T-cell (primary cell): ENCODE measurements at regions not wholly inside any gene's neighbourhood (a gene's known extent, or its start where the extent isn't known, plus 50 kb on each side); places are given as distances from the start of the nearest gene placed in this dataset.

ENCODE experiments used
- ATAC-seq, 4 experiments: fragments of 200-7000 bp in 3 of 4; fragments of 150-1000 bp in 1 of 4; cut with Tn5 transposase; replicated peaks in 1 of 4; 1 replicate in 3 of 4; 2 replicates in 1 of 4; pipeline ENCODE4 v1.10.0; 2021; ENCODE audit warnings: moderate library complexity in 3 of 4, mild to moderate bottlenecking in 2 of 4, moderate number of reproducible peaks in 1 of 4
- CTCF ChIA-PET, 2 donors: fragments of 300-600 bp; sonication (Branson Sonifier 250); formaldehyde crosslinking; loops; one replicate each; lab custom pipeline; 2022; ENCODE audit warnings: antibody characterized with exemption in 2 of 2; lab: Charles Lee
- POLR2A ChIA-PET, 2 donors: fragments of 300-600 bp; sonication (Branson Sonifier 250); formaldehyde crosslinking; loops; one replicate each; lab custom pipeline; 2022; ENCODE audit warnings: antibody characterized with exemption in 2 of 2; lab: Charles Lee
- DNase-seq, 35 experiments: peaks; one replicate each; pipeline versions ENCODE4 v3.0.0 to v3.0.0-alpha.2; 2013 to 2023
- H3K27ac ChIP-seq: one replicate; pipeline ENCODE4 v1.5.1; 2013; ENCODE audit warnings: low read length
- H3K27me3 ChIP-seq, 2 experiments: replicated peaks in 1 of 2; 1 replicate in 1 of 2; 2 replicates in 1 of 2; pipeline versions ENCODE4 v1.6.1 to v1.7.0; 2013; ENCODE audit warnings: low read length in 1 of 2, mixed read lengths in 1 of 2; ENCODE audit not compliant: control insufficient read depth in 2 of 2, insufficient read depth in 2 of 2; ENCODE audit errors: extremely low read depth in 1 of 2
- H3K36me3 ChIP-seq, 2 donors: 1 replicate in 1 of 2; 2 replicates in 1 of 2; pipeline versions ENCODE4 v1.6.1 to v1.7.0; 2013; ENCODE audit warnings: low read length in 1 of 2; ENCODE audit not compliant: control insufficient read depth in 2 of 2, insufficient read depth in 1 of 2; ENCODE audit errors: extremely low read depth in 1 of 2
- H3K4me1 ChIP-seq, 2 experiments: 1 replicate in 1 of 2; 2 replicates in 1 of 2; pipeline versions ENCODE4 v1.6.1 to v1.7.0; 2013; ENCODE audit warnings: low read length in 2 of 2, mixed read lengths in 1 of 2; ENCODE audit not compliant: insufficient read depth in 2 of 2, control insufficient read depth in 1 of 2; ENCODE audit errors: extremely low read depth in 1 of 2
- H3K4me3 ChIP-seq, 2 donors: 1 replicate in 1 of 2; 2 replicates in 1 of 2; pipeline versions ENCODE4 v1.5.1 to v1.7.0; 2013; ENCODE audit warnings: mild to moderate bottlenecking in 2 of 2, low read length in 1 of 2, moderate library complexity in 1 of 2; ENCODE audit not compliant: control insufficient read depth in 1 of 2; ENCODE audit errors: extremely low read depth in 1 of 2
- H3K9me3 ChIP-seq: 2 replicates; pipeline ENCODE4 v1.7.0; 2013
- H3K27ac Mint-ChIP-seq, 2 donors: one replicate each; pipeline ENCODE4 v1.8.0; 2020 to 2021; ENCODE audit warnings: mild to moderate bottlenecking in 2 of 2, mixed read lengths in 2 of 2
- H3K27me3 Mint-ChIP-seq, 2 donors: one replicate each; pipeline ENCODE4 v1.8.0; 2021 to 2022; ENCODE audit warnings: mixed read lengths in 2 of 2
- H3K36me3 Mint-ChIP-seq: one replicate; pipeline ENCODE4 v1.8.0; 2021; ENCODE audit warnings: mixed read lengths
- H3K4me1 Mint-ChIP-seq, 3 donors: one replicate each; pipeline ENCODE4 v1.8.0; 2020 to 2022; ENCODE audit warnings: mixed read lengths in 3 of 3, mild to moderate bottlenecking in 1 of 3
- H3K4me3 Mint-ChIP-seq, 3 donors: one replicate each; pipeline ENCODE4 v1.8.0; 2020 to 2022; ENCODE audit warnings: mild to moderate bottlenecking in 3 of 3, mixed read lengths in 3 of 3, moderate library complexity in 3 of 3
- H3K9me3 Mint-ChIP-seq, 3 donors: one replicate each; pipeline ENCODE4 v1.8.0; 2020 to 2022; ENCODE audit warnings: mixed read lengths in 3 of 3
- WGBS: methylation state at CpG from one replicate; pipeline ENCODE4 v1.1.5; 2013; ENCODE audit warnings: missing lambda C conversion rate; ENCODE audit not compliant: insufficient coverage; 5-methylcytosine and 5-hydroxymethylcytosine counted together

DNA sequence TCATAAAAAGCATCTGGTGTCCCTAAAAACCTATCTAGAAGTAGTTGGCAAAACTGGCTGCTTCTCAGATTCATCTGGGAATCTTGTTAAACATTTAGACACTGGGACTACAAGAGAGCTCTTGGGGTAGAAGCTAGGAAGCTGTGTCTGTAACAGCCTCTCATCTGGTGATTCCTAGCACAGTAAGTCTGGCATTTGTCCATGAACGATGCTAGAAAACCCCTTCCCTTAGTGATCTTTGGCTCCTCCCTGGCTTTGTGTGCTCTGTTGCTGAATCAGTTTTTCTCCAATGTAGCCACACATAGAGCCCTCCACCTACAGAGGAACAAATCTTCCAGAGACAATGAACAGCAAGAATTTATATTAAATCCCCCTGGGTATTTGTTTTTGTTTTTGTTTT lies 951.7 kb upstream of the LCORL start:
- H3K4me3 ChIP-seq: no peak overlapping the region
- no peak overlapping the region for H3K27ac ChIP-seq
- CTCF ChIA-PET: no interaction called here
- H3K27me3 ChIP-seq: no peaks in the 10 kb centered on the region
- H3K4me1 ChIP-seq: no peaks in the 10 kb centered on the region
- peaks cover 10 to 22% (median 20%) of the 10 kb centered on the region in 3 donors for H3K9me3 Mint-ChIP-seq
- H3K4me3 Mint-ChIP-seq: no peak overlapping the region
- POLR2A ChIA-PET: no interaction called here
- H3K27ac Mint-ChIP-seq: no peak overlapping the region
- H3K36me3 ChIP-seq: no peaks in the 10 kb centered on the region
- no CpG with 5 or more reads among the region's 1 CpG for WGBS
- no peaks in the 10 kb centered on the region for H3K27me3 Mint-ChIP-seq
- H3K9me3 ChIP-seq: no peaks in the 10 kb centered on the region
- no peaks in the 10 kb centered on the region for H3K36me3 Mint-ChIP-seq
- DNase-seq (no peak), ATAC-seq (no peak)
- H3K4me1 Mint-ChIP-seq: no peaks in the 10 kb centered on the region

DNA sequence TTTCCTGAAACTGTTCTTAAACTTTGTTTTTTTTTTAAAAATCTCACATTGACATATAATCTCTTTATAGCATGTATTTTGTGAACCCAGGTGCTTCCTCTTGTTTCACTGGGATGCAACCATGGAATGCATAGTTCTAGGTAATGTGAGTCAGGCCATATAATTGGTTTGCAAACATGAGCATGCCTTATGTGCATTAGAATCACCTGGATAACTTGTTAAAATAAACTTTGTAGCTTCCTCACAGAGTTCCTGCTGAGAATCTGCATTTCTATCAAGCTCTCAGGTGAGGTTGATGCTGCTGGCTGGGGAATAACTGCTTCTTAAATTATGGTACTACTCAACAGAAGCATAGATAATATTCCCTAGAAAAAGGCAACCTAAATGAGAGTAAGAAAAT lies 940.3 kb upstream of the LCORL start:
- Histone ChIP-seq H3K27me3 (no peaks in the 10 kb centered on the region), H3K27ac (no peak overlapping the region), H3K4me1 (no peaks in the 10 kb centered on the region), H3K4me3 (no peak overlapping the region), H3K36me3 (no peaks in the 10 kb centered on the region), H3K9me3 (no peaks in the 10 kb centered on the region)
- peaks cover 12 to 16% (median 15%) of the 10 kb centered on the region in 3 donors for H3K9me3 Mint-ChIP-seq
- no peak for ATAC-seq
- ChIA-PET POLR2A (no interaction called here), CTCF (no interaction called here)
- no peak overlapping the region for H3K4me3 Mint-ChIP-seq
- no peaks in the 10 kb centered on the region for H3K36me3 Mint-ChIP-seq
- no peaks in the 10 kb centered on the region for H3K4me1 Mint-ChIP-seq
- no peaks in the 10 kb centered on the region for H3K27me3 Mint-ChIP-seq
- no peak for DNase-seq
- no peak overlapping the region for H3K27ac Mint-ChIP-seq

DNA sequence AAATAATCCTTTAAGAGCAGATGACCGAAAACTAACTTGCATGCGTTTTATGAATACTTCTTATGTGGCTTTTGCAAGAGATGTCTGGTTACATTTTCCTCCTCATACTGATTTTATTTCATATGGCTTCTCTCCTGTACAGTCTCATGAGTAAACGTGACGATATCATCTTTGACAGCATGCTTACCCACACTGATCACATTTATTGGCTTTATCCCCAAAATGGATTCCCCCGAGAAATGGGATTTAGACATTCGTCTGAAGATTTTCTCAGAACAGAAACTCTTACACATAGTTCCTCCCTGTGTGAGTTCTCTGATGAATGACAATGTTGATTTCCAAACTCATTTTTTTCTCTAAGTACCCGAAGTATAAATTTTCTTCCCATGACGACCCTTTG lies 939.7 kb upstream of the LCORL start:
- no peaks in the 10 kb centered on the region for H3K36me3 Mint-ChIP-seq
- POLR2A ChIA-PET: no interaction called here

DNA sequence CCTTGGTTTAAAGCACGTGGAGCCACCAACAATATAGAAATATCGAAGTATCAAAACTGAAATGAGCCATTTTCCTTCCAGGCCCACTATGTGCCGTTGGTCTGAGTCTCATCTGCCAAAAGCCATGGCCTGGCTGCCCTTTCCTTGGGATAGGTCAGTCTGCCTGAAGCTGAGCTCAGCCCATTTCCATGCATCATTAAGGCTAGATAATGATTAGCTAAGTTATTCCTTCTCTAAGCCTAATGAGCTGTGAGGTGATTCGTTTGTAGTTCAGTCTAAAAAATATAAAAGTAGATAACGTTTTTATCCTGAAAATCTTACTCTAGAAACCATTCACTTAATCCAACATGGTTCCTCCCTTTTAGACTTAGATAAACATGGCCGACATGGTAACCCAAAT lies 936.2 kb upstream of the LCORL start:
- Histone ChIP-seq H3K27me3 (no peaks in the 10 kb centered on the region), H3K27ac (no peak overlapping the region), H3K4me3 (no peak overlapping the region), H3K9me3 (no peaks in the 10 kb centered on the region), H3K4me1 (no peaks in the 10 kb centered on the region), H3K36me3 (no peaks in the 10 kb centered on the region)
- Mint-ChIP-seq H3K27ac (no peak overlapping the region), H3K27me3 (no peaks in the 10 kb centered on the region), H3K4me1 (no peaks in the 10 kb centered on the region), H3K9me3 (peaks cover 15 to 31% (median 28%) of the 10 kb centered on the region in 3 donors), H3K36me3 (no peaks in the 10 kb centered on the region), H3K4me3 (no peak overlapping the region)
- ATAC-seq: no peak
- ChIA-PET CTCF (no interaction called here), POLR2A (no interaction called here)
- WGBS: 70% methylated on average over 3 of the region's 6 CpGs
- no peak for DNase-seq

More for the DNA sequence above, 939.7 kb upstream of the LCORL start:
- H3K27ac Mint-ChIP-seq: no peak overlapping the region
- Histone ChIP-seq H3K4me1 (no peaks in the 10 kb centered on the region), H3K9me3 (no peaks in the 10 kb centered on the region), H3K27me3 (no peaks in the 10 kb centered on the region), H3K4me3 (no peak overlapping the region), H3K36me3 (no peaks in the 10 kb centered on the region), H3K27ac (no peak overlapping the region)
- DNase-seq (no peak), ATAC-seq (no peak)
- CTCF ChIA-PET: no interaction called here
- no peaks in the 10 kb centered on the region for H3K4me1 Mint-ChIP-seq
- 92% methylated on average over 2 of the region's 8 CpGs for WGBS
- H3K9me3 Mint-ChIP-seq: peaks cover 12 to 21% (median 19%) of the 10 kb centered on the region in 3 donors
- H3K27me3 Mint-ChIP-seq: no peaks in the 10 kb centered on the region
- H3K4me3 Mint-ChIP-seq: no peak overlapping the region

DNA sequence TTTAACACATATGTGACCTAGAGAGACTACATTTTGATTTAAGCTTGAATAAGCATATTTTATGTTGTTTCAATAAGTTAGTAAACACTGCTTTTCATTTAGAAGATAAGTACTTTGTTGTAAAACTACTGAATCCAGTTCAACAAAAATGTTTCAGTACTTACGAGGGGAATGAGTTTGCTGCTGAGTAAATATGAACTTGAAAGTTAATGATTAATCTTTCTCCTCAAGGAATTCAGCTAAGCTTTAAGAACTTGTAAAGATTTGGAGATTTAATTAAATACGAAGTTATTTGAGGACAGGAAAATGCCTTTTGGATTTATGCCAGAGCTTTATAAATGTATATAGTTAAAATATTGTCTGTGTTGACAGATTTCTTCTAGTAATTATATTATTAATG lies 933.0 kb upstream of the LCORL start:
- Histone ChIP-seq H3K27me3 (no peaks in the 10 kb centered on the region), H3K27ac (no peak overlapping the region), H3K4me1 (no peaks in the 10 kb centered on the region), H3K9me3 (no peaks in the 10 kb centered on the region), H3K36me3 (no peaks in the 10 kb centered on the region), H3K4me3 (no peak overlapping the region)
- H3K4me3 Mint-ChIP-seq: no peak overlapping the region
- H3K27me3 Mint-ChIP-seq: no peaks in the 10 kb centered on the region
- ATAC-seq (no peak), DNase-seq (no peak)
- ChIA-PET POLR2A (no interaction called here), CTCF (no interaction called here)
- H3K9me3 Mint-ChIP-seq: peaks cover 16 to 32% (median 16%) of the 10 kb centered on the region in 3 donors
- H3K4me1 Mint-ChIP-seq: no peaks in the 10 kb centered on the region
- H3K36me3 Mint-ChIP-seq: no peaks in the 10 kb centered on the region
- no CpG with 5 or more reads among the region's 2 CpGs for WGBS
- H3K27ac Mint-ChIP-seq: no peak overlapping the region

DNA sequence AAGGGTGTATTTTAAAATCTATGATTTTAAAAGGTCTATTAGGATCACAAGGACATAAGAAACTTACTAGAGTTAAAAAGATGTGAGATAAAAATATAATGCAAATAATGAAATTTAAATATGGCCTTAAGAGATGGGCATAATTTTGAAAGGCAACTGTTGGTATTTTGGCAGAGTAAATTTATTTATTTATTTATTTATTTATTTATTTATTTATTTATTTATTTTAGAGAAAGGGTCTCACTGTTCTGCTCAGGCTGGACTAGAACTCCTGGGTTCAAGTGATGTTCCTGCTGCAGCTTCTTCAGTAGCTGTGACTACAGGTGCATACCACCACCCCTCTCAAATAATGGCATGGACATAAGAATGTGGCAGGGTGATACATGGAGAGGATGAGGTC lies 932.1 kb upstream of the LCORL start:
- no peak for ATAC-seq
- H3K27me3 Mint-ChIP-seq: no peaks in the 10 kb centered on the region
- CTCF ChIA-PET: no interaction called here

DNA sequence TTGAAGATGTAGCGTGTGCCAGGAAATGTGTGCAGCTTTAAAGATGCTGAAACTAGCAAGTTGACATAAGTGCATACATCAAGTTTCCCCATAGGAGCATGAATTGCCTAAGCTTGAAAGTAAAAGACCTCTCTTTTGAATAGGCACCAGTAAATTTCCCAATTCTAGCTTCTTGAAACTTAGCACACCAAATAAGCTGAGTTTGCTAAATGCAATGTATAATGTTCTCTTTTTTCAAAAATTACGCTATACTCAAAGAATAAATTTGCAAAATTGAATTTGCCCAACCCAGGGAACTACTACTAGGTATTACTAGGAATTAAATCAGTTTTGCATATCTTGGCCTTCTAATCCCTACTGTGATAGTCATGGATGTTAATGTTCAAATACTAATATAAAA lies 923.9 kb upstream of the LCORL start:
- Mint-ChIP-seq H3K9me3 (peaks cover 6 to 31% (median 13%) of the 10 kb centered on the region in 3 donors), H3K27me3 (no peaks in the 10 kb centered on the region), H3K36me3 (no peaks in the 10 kb centered on the region), H3K27ac (no peak overlapping the region), H3K4me3 (no peak overlapping the region), H3K4me1 (no peaks in the 10 kb centered on the region)
- Histone ChIP-seq H3K4me1 (no peaks in the 10 kb centered on the region), H3K27ac (no peak overlapping the region), H3K36me3 (no peaks in the 10 kb centered on the region), H3K9me3 (no peaks in the 10 kb centered on the region), H3K4me3 (no peak overlapping the region), H3K27me3 (no peaks in the 10 kb centered on the region)
- ChIA-PET POLR2A (no interaction called here), CTCF (no interaction called here)
- 83% methylated on average over 1 of the region's 2 CpGs for WGBS
- DNase-seq (no peak), ATAC-seq (no peak)

More for the DNA sequence above, 932.1 kb upstream of the LCORL start:
- Mint-ChIP-seq H3K9me3 (peaks cover 16 to 30% (median 16%) of the 10 kb centered on the region in 3 donors), H3K36me3 (no peaks in the 10 kb centered on the region), H3K4me1 (no peaks in the 10 kb centered on the region), H3K4me3 (no peak overlapping the region), H3K27ac (no peak overlapping the region)
- no peak for DNase-seq
- H3K27ac ChIP-seq: no peak overlapping the region
- POLR2A ChIA-PET: no interaction called here
- H3K4me3 ChIP-seq: no peak overlapping the region
- no peaks in the 10 kb centered on the region for H3K9me3 ChIP-seq
- no peaks in the 10 kb centered on the region for H3K36me3 ChIP-seq
- H3K27me3 ChIP-seq: no peaks in the 10 kb centered on the region
- H3K4me1 ChIP-seq: no peaks in the 10 kb centered on the region
